K562 (cell line): ENCODE measurements at regions not wholly inside any gene's neighbourhood (a gene's known extent, or its start where the extent isn't known, plus 50 kb on each side); places are given as distances from the start of the nearest gene placed in this dataset.

Source experiments
- ATAC-seq: fragments of 200-7000 bp; cut with Tn5 transposase; 3 replicates; pipeline ENCODE4 v1.9.1; 2020; ENCODE audit warnings: moderate library complexity
- BruUV-seq: library from RNA; stranded (reverse); fragments of 400-500 nt; replicated peaks from 2 replicates; lab custom pipeline; 2021; lab: Mats Ljungman, UMichigan
- CTCF ChIA-PET: fragments of 300-600 bp; formaldehyde crosslinking; extraction: SDS; loops from one replicate; lab custom pipeline; 2021; ENCODE audit warnings: low intra/inter-chr PET ratio; lab: Yijun Ruan, JAX
- POLR2A ChIA-PET: fragments of 300-600, 350-650 bp; sonication (Branson Sonifier 250); formaldehyde crosslinking; extraction: SDS; loops from one replicate; lab custom pipeline; 2021; ENCODE audit warnings: antibody characterized with exemption, inconsistent platforms; lab: Yijun Ruan, JAX
- DNase-seq, 4 experiments: peaks; one replicate each; pipeline versions ENCODE4 v3.0.0 to v3.0.0-alpha.2; 2011 to 2018; ENCODE audit warnings: low spot score in 3 of 4, mixed read lengths in 3 of 4; ENCODE audit errors: extremely low read depth in 1 of 4
- FAIRE-seq: peaks from 2 replicates; lab custom pipeline; 2011; peaks lifted over from hg19 to GRCh38; lab: Jason Lieb, UNC
- H2AFZ ChIP-seq: 2 replicates; pipeline ENCODE4 v1.6.0; 2011; ENCODE audit warnings: low read depth, low read length, control low read depth, inconsistent platforms
- H3K27ac ChIP-seq: fragments of 200-600 bp; 3 replicates; pipeline ENCODE4 v1.8.0; 2011; ENCODE audit warnings: low read depth, mild to moderate bottlenecking, control low read depth, inconsistent platforms, low read length, moderate library complexity, mixed read lengths; ENCODE audit errors: extremely low read depth
- H3K27me3 ChIP-seq, 2 experiments: fragments of 300-600 bp in 1 of 2; 2 replicates in 1 of 2; 3 replicates in 1 of 2; pipeline versions ENCODE4 v1.6.0 to v1.8.0; 2011; ENCODE audit warnings: inconsistent platforms in 2 of 2, low read length in 2 of 2, mild to moderate bottlenecking in 1 of 2, mixed read lengths in 1 of 2, moderate library complexity in 1 of 2; ENCODE audit not compliant: control insufficient read depth in 2 of 2, insufficient read depth in 2 of 2
- H3K36me3 ChIP-seq: fragments of 300-600 bp; 3 replicates; pipeline ENCODE4 v1.8.0; 2011; ENCODE audit warnings: mild to moderate bottlenecking, low read length, inconsistent platforms; ENCODE audit not compliant: control insufficient read depth, insufficient read depth
- H3K4me1 ChIP-seq, 2 experiments: fragments of 200-600 bp in 1 of 2; replicated peaks in 1 of 2; 2 replicates in 1 of 2; 3 replicates in 1 of 2; pipeline versions ENCODE4 v1.5.1 to v1.8.0; 2011; ENCODE audit warnings: inconsistent platforms in 2 of 2, low read length in 2 of 2, mild to moderate bottlenecking in 1 of 2, mixed read lengths in 1 of 2, moderate library complexity in 1 of 2; ENCODE audit not compliant: control insufficient read depth in 2 of 2, insufficient read depth in 2 of 2
- H3K4me2 ChIP-seq: 2 replicates; pipeline ENCODE4 v1.6.1; 2011; ENCODE audit warnings: low read length, control low read depth, inconsistent platforms, mixed read lengths; ENCODE audit not compliant: insufficient read depth
- H3K4me3 ChIP-seq: fragments of 200-600 bp; sonication (generic), shearing (Covaris generic); 2 replicates; pipeline ENCODE4 v1.5.1; 2016; ENCODE audit warnings: control low read depth, inconsistent platforms
- H3K79me2 ChIP-seq: fragments of 200-600 bp; 3 replicates; pipeline ENCODE4 v1.8.0; 2011; ENCODE audit warnings: low read length, inconsistent platforms; ENCODE audit not compliant: control insufficient read depth, insufficient read depth
- H3K9ac ChIP-seq, 2 experiments: 2 replicates each; pipeline versions ENCODE4 v1.6.0 to v1.6.1; 2011; ENCODE audit warnings: low read depth in 2 of 2, low read length in 2 of 2, control low read depth in 1 of 2, inconsistent platforms in 1 of 2, mild to moderate bottlenecking in 1 of 2, mixed read lengths in 1 of 2; ENCODE audit not compliant: insufficient read depth in 1 of 2
- H3K9me1 ChIP-seq: one replicate; pipeline ENCODE4 v1.6.0; 2011; ENCODE audit warnings: inconsistent platforms, mild to moderate bottlenecking, low read length, moderate library complexity; ENCODE audit not compliant: control insufficient read depth, insufficient read depth
- H3K9me3 ChIP-seq: replicated peaks from 2 replicates; pipeline ENCODE4 v1.5.1; 2011; ENCODE audit warnings: low read depth, low read length, inconsistent platforms; ENCODE audit not compliant: control insufficient read depth, insufficient read depth
- H4K20me1 ChIP-seq: replicated peaks from 2 replicates; pipeline ENCODE4 v1.6.1; 2011; ENCODE audit warnings: low read length, inconsistent platforms, mixed read lengths; ENCODE audit not compliant: control insufficient read depth, insufficient read depth
- EWSR1 ChIP-seq: fragments of 450-650 bp; IDR thresholded peaks from 2 replicates; pipeline ENCODE4 v1.6.1; 2018; ENCODE audit warnings: borderline replicate concordance, mild to moderate bottlenecking, low read depth, moderate library complexity; ENCODE audit not compliant: partially characterized antibody
- ILF3 ChIP-seq: fragments of 450-650 bp; IDR thresholded peaks from 2 replicates; pipeline ENCODE4 v1.6.1; 2018; ENCODE audit warnings: antibody characterized with exemption, mild to moderate bottlenecking, moderate library complexity, borderline replicate concordance
- SMAD2 ChIP-seq: fragments of 150-350 bp; IDR thresholded peaks from 2 replicates; pipeline ENCODE4 v1.6.1; 2014; ENCODE audit warnings: low read depth, mild to moderate bottlenecking, low read length
- TCFL5 ChIP-seq: fragments of 250-450 bp; sonication (Bioruptor Pico); conservative IDR thresholded peaks from 2 replicates; pipeline ENCODE4 v1.6.1; 2021; ENCODE audit warnings: mild to moderate bottlenecking, moderate library complexity, matching md5 sums
- ZNF165 ChIP-seq: fragments of 250-450 bp; sonication (Bioruptor Pico); IDR thresholded peaks from 2 replicates; pipeline ENCODE4 v1.4.0; 2020; ENCODE audit warnings: borderline replicate concordance
- WGBS: fragments of 100-300 bp; shearing (Covaris generic); methylation state at CpG from one replicate; pipeline ENCODE4 v1.1.6; 2016; ENCODE audit warnings: low coverage, mixed read lengths; ENCODE audit not compliant: insufficient coverage; ENCODE audit errors: missing lambda C conversion rate; 5-methylcytosine and 5-hydroxymethylcytosine counted together
- in situ Hi-C: fragments of 300-500 bp; cut with MboI; formaldehyde crosslinking; loops from 4 replicates; pipeline ENCODE4 v1.15.0; 2018; ENCODE audit warnings: inconsistent platforms, mixed read lengths
- intact Hi-C: fragments of 100-400 bp; cut with micrococcal nuclease; formaldehyde crosslinking; loops from 2 replicates; pipeline ENCODE4 v1.14.2; 2022
- TF ChIP-seq, protein P1 (sequence below): fragments of 450-650 bp; IDR thresholded peaks from 2 replicates; pipeline ENCODE4 v1.6.1; 2016; ENCODE audit warnings: antibody characterized with exemption
- TF ChIP-seq, protein P2 (sequence below): sonication (generic); formaldehyde crosslinking; IDR thresholded peaks from 2 replicates; pipeline ENCODE4 v1.8.1; 2023; ENCODE audit warnings: mild to moderate bottlenecking, missing genetic modification reagents

DNA sequence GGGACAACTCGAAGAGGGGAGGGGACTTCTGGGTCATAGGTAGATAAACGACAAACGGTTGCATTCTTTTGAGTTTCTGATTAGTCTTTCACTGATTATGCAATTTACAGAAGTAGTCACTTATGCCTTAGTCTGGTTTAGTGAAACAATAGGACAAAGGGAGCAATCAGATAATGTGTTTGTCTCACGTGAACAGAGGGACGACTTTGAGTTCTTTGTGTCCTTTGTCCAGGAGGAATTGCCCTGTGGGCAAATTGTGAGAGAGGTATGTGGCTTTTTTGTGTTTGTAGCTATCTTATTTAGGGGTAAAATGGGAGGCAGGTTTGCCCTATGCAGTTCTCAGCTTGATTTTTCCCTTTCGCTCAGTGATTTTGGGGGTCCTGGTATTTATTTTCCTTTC lies 362.9 kb upstream of the PCDH20 start:
- BruUV-seq: no TSS peak
- DNase-seq: no peak
- ChIA-PET POLR2A (no interaction called here), CTCF (no interaction called here)
- H3K27ac ChIP-seq: no peak overlapping the region
- H4K20me1 ChIP-seq: no peaks in the 10 kb centered on the region
- H3K4me2 ChIP-seq: no peak overlapping the region
- H3K4me1 ChIP-seq: no peaks in the 10 kb centered on the region
- intact Hi-C loops: no loop called here
- ATAC-seq: no peak
- H3K4me3 ChIP-seq: no peak overlapping the region
- no peak for TF ChIP-seq ZNF165
- no peak for TF ChIP-seq TCFL5
- TF ChIP-seq EWSR1: no peak
- TF ChIP-seq, protein P1, sequence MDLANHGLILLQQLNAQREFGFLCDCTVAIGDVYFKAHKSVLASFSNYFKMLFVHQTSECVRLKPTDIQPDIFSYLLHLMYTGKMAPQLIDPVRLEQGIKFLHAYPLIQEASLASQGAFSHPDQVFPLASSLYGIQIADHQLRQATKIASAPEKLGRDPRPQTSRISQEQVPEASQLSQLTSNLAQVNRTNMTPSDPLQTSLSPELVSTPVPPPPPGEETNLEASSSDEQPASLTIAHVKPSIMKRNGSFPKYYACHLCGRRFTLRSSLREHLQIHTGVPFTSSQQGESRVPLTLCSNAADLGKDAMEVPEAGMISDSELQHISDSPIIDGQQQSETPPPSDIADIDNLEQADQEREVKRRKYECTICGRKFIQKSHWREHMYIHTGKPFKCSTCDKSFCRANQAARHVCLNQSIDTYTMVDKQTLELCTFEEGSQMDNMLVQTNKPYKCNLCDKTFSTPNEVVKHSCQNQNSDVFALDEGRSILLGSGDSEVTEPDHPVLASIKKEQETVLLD: no peak
- no peak for TF ChIP-seq SMAD2
- TF ChIP-seq, protein P2, sequence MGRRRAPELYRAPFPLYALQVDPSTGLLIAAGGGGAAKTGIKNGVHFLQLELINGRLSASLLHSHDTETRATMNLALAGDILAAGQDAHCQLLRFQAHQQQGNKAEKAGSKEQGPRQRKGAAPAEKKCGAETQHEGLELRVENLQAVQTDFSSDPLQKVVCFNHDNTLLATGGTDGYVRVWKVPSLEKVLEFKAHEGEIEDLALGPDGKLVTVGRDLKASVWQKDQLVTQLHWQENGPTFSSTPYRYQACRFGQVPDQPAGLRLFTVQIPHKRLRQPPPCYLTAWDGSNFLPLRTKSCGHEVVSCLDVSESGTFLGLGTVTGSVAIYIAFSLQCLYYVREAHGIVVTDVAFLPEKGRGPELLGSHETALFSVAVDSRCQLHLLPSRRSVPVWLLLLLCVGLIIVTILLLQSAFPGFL (CRISPR knock-in tag): no peak
- TF ChIP-seq ILF3: no peak
- in situ Hi-C loops: no loop called here
- FAIRE-seq: no peak
- H3K36me3 ChIP-seq: no peaks in the 10 kb centered on the region
- H2AFZ ChIP-seq: no peak overlapping the region
- H3K9me3 ChIP-seq: no peaks in the 10 kb centered on the region
- H3K9ac ChIP-seq: no peak overlapping the region
- 0% methylated on average over 5 of the region's 6 CpGs for WGBS
- no peaks in the 10 kb centered on the region for H3K79me2 ChIP-seq
- no peaks in the 10 kb centered on the region for H3K27me3 ChIP-seq
- no peaks in the 10 kb centered on the region for H3K9me1 ChIP-seq
